ENCODE measurements at regions not wholly inside any gene's neighbourhood (a gene's known extent, or its start where the extent isn't known, plus 50 kb on each side); places are given as distances from the start of the nearest gene placed in this dataset.

DNA sequence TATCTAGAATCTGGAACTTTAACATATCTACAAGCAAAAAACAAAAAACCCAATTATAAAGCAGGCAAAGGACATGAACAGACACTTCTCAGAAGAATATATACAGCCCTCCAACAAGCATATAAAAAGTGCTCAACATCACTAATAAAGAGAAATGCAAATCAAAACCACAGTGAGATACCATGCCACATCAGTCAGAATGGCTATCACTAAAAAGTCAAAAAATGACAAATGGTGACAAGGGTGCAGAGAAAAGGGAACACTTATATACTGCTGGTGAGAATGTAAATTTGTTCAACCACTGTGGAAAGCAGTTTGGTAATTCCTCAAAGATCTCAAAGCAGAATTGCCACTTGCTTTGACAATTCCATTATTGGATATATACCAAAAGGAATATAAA, 215.0 kb upstream of the EYS start:
- Histone ChIP-seq H3K4me2 (no peak overlapping the region), H3K79me2 (no peaks in the 10 kb centered on the region), H3K9me2 (replicated peaks; ENCODE audit: insufficient read depth) (no peaks in the 10 kb centered on the region), H4K20me1 (ENCODE audit: insufficient read depth, poor library complexity, severe bottlenecking) (no peaks in the 10 kb centered on the region), H3K27ac (no peak overlapping the region), H3K4me3 (no peak overlapping the region), H3K27me3 (no peaks in the 10 kb centered on the region), H3K9me3 (ENCODE audit: low read depth) (no peaks in the 10 kb centered on the region), H2AFZ (no peak overlapping the region), H3K4me1 (ENCODE audit: insufficient read depth) (no peaks in the 10 kb centered on the region), H3K36me3 (replicated peaks; ENCODE audit: insufficient read depth, low read depth) (no peaks in the 10 kb centered on the region)
- no peak for DNase-seq (ENCODE audit: low spot score)
- TF ChIP-seq EZH2phosphoT487 (IDR thresholded peaks at IDR 0.05; ENCODE audit: low read depth, severe bottlenecking, unreplicated experiment) (no peak), EZH2 (IDR thresholded peaks at IDR 0.05; ENCODE audit: borderline replicate concordance) (no peak)
- TF ChIP-seq, protein P1, sequence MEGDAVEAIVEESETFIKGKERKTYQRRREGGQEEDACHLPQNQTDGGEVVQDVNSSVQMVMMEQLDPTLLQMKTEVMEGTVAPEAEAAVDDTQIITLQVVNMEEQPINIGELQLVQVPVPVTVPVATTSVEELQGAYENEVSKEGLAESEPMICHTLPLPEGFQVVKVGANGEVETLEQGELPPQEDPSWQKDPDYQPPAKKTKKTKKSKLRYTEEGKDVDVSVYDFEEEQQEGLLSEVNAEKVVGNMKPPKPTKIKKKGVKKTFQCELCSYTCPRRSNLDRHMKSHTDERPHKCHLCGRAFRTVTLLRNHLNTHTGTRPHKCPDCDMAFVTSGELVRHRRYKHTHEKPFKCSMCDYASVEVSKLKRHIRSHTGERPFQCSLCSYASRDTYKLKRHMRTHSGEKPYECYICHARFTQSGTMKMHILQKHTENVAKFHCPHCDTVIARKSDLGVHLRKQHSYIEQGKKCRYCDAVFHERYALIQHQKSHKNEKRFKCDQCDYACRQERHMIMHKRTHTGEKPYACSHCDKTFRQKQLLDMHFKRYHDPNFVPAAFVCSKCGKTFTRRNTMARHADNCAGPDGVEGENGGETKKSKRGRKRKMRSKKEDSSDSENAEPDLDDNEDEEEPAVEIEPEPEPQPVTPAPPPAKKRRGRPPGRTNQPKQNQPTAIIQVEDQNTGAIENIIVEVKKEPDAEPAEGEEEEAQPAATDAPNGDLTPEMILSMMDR (IDR thresholded peaks at IDR 0.05; ENCODE audit: poor library complexity) = no peak

DNA sequence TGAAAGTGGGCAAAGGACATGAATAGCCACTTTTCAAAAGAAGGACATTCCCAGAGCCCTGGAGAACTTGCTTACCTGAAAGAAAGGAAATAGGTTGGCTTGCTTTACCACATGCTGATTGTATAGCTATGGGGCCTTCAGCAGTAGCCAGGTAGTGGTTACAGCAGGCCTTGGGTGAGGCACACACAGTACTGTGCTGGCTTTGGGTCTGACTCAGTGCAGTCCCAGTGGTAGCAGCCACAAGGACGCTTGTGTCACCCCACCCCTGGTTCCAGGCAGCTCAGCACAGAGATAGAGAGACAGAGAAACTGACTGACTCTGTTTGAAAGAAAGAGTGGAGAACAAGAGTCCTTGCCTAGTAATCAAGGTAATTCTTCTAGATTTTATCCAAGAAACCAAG, 201.0 kb upstream of the EYS start:
- no peak for TF ChIP-seq EZH2 (IDR thresholded peaks at IDR 0.05; ENCODE audit: borderline replicate concordance)
- TF ChIP-seq, protein P1 (IDR thresholded peaks at IDR 0.05; ENCODE audit: poor library complexity) = no peak
- TF ChIP-seq EZH2phosphoT487 (IDR thresholded peaks at IDR 0.05; ENCODE audit: low read depth, severe bottlenecking, unreplicated experiment) = no peak
- Histone ChIP-seq H4K20me1 (ENCODE audit: insufficient read depth, poor library complexity, severe bottlenecking) (no peaks in the 10 kb centered on the region), H3K9me2 (replicated peaks; ENCODE audit: insufficient read depth) (no peaks in the 10 kb centered on the region), H3K4me2 (no peak overlapping the region), H3K79me2 (no peaks in the 10 kb centered on the region), H2AFZ (no peak overlapping the region), H3K27ac (no peak overlapping the region), H3K4me1 (ENCODE audit: insufficient read depth) (no peaks in the 10 kb centered on the region), H3K9me3 (ENCODE audit: low read depth) (no peaks in the 10 kb centered on the region), H3K4me3 (no peak overlapping the region), H3K27me3 (no peaks in the 10 kb centered on the region), H3K36me3 (replicated peaks; ENCODE audit: insufficient read depth, low read depth) (no peaks in the 10 kb centered on the region)
- WGBS (ENCODE audit: low lambda C conversion rate, missing lambda C conversion rate) = 55% methylated on average over 1 of the region's 1 CpG
- no peak for DNase-seq (ENCODE audit: low spot score)

DNA sequence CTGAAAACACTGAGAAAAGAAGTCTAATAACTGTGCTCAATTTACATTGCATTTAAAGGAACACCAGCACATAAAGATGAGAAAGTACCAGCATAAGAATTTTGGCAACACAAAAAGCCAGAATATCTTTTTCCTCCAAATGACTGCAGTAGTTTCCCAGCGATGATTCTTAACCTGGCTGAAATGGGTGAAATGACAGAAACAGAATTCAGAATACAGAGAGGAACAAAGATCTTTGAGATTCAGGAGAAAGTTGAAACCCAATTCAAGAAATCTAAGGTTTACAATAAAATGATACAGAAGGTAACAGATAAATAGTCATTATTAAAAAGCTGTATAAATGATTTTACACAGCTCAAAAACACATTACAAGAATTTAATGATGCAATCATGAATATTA, 197.0 kb upstream of the EYS start:
- no peaks in the 10 kb centered on the region for H3K9me2 ChIP-seq (replicated peaks; ENCODE audit: insufficient read depth)
- H3K27me3 ChIP-seq = no peaks in the 10 kb centered on the region
- WGBS (ENCODE audit: low lambda C conversion rate, missing lambda C conversion rate) = 96% methylated on average over 1 of the region's 1 CpG
- no peak overlapping the region for H3K4me3 ChIP-seq
- no peaks in the 10 kb centered on the region for H3K4me1 ChIP-seq (ENCODE audit: insufficient read depth)
- H2AFZ ChIP-seq = no peak overlapping the region
- TF ChIP-seq, protein P1 (IDR thresholded peaks at IDR 0.05; ENCODE audit: poor library complexity) = no peak
- TF ChIP-seq EZH2phosphoT487 (IDR thresholded peaks at IDR 0.05; ENCODE audit: low read depth, severe bottlenecking, unreplicated experiment) (no peak), EZH2 (IDR thresholded peaks at IDR 0.05; ENCODE audit: borderline replicate concordance) (no peak)
- no peaks in the 10 kb centered on the region for H3K79me2 ChIP-seq
- no peaks in the 10 kb centered on the region for H4K20me1 ChIP-seq (ENCODE audit: insufficient read depth, poor library complexity, severe bottlenecking)
- no peak overlapping the region for H3K4me2 ChIP-seq
- no peak for DNase-seq (ENCODE audit: low spot score)
- no peaks in the 10 kb centered on the region for H3K9me3 ChIP-seq (ENCODE audit: low read depth)
- no peaks in the 10 kb centered on the region for H3K36me3 ChIP-seq (replicated peaks; ENCODE audit: insufficient read depth, low read depth)
- H3K27ac ChIP-seq = no peak overlapping the region

DNA sequence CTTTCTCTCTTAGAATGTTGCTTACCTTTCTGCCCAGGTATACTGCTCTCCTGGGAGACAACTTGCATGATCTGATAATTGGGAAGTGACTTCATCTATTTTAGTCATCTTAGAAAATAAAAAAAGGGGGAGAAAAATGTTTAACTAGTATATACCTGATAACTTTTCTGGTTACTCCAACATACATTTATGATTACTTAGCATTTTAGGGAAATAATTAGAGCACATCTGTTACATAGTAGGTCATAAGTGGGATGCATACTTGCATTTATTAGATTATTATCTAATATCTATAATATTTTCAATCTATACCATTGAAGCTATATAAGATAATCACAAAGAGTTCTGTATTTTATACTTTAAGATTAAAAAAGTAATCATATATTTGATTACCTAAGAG, 193.9 kb upstream of the EYS start:
- no peaks in the 10 kb centered on the region for H3K9me3 ChIP-seq (ENCODE audit: low read depth)
- no peaks in the 10 kb centered on the region for H3K27me3 ChIP-seq
- H3K4me2 ChIP-seq = no peak overlapping the region
- no peaks in the 10 kb centered on the region for H3K79me2 ChIP-seq
- no peak for DNase-seq (ENCODE audit: low spot score)
- no peak overlapping the region for H3K27ac ChIP-seq
- H3K4me3 ChIP-seq = no peak overlapping the region
- no peaks in the 10 kb centered on the region for H3K9me2 ChIP-seq (replicated peaks; ENCODE audit: insufficient read depth)
- no peaks in the 10 kb centered on the region for H3K4me1 ChIP-seq (ENCODE audit: insufficient read depth)
- TF ChIP-seq, protein P1 (IDR thresholded peaks at IDR 0.05; ENCODE audit: poor library complexity) = no peak
- TF ChIP-seq EZH2phosphoT487 (IDR thresholded peaks at IDR 0.05; ENCODE audit: low read depth, severe bottlenecking, unreplicated experiment) (no peak), EZH2 (IDR thresholded peaks at IDR 0.05; ENCODE audit: borderline replicate concordance) (no peak)
- no peak overlapping the region for H2AFZ ChIP-seq
- H4K20me1 ChIP-seq (ENCODE audit: insufficient read depth, poor library complexity, severe bottlenecking) = no peaks in the 10 kb centered on the region
- no peaks in the 10 kb centered on the region for H3K36me3 ChIP-seq (replicated peaks; ENCODE audit: insufficient read depth, low read depth)

Measured in hepatocyte (in vitro differentiated cells).